HEK293 (cell line): ENCODE measurements at regions not wholly inside any gene's neighbourhood (a gene's known extent, or its start where the extent isn't known, plus 50 kb on each side); places are given as distances from the start of the nearest gene placed in this dataset.

ENCODE experiments used
- CTCF ChIA-PET: fragments of 350-600 bp; formaldehyde crosslinking; extraction: SDS; loops from one replicate; lab custom pipeline; 2021; ENCODE audit warnings: antibody characterized with exemption; lab: Yijun Ruan, JAX
- POLR2A ChIA-PET: fragments of 300-600 bp; formaldehyde crosslinking; extraction: SDS; loops from one replicate; lab custom pipeline; 2020; ENCODE audit warnings: antibody characterized with exemption, inconsistent platforms; lab: Yijun Ruan, JAX
- H3K27ac ChIP-seq: fragments of 200-500 bp; sonication (Bioruptor generic); 2 replicates; pipeline ENCODE4 v1.5.1; 2014; ENCODE audit warnings: low read depth, low read length, control low read depth, inconsistent platforms; ENCODE audit errors: extremely low read depth
- H3K36me3 ChIP-seq, 2 experiments: fragments of 200-500 bp in 1 of 2; sonication (Bioruptor generic) in 1 of 2; 1 replicate in 1 of 2; 2 replicates in 1 of 2; pipeline ENCODE4 v1.5.1; 2014 to 2017; ENCODE audit warnings: inconsistent platforms in 2 of 2, low read length in 2 of 2; ENCODE audit not compliant: control insufficient read depth in 2 of 2, insufficient read depth in 1 of 2
- H3K4me1 ChIP-seq: fragments of 200-500 bp; sonication (Bioruptor generic); 2 replicates; pipeline ENCODE4 v1.5.1; 2014; ENCODE audit warnings: mild to moderate bottlenecking, low read length, inconsistent platforms; ENCODE audit not compliant: control insufficient read depth, insufficient read depth
- H3K4me3 ChIP-seq: 2 replicates; pipeline ENCODE4 v1.5.1; 2011; ENCODE audit warnings: low read depth, mild to moderate bottlenecking, control low read depth, low read length, moderate library complexity
- H3K9me3 ChIP-seq: fragments of 200-500 bp; sonication (Bioruptor generic); 2 replicates; pipeline ENCODE4 v1.5.1; 2014; ENCODE audit warnings: low read depth, low read length, inconsistent platforms; ENCODE audit not compliant: control insufficient read depth, insufficient read depth
- GLI2 ChIP-seq: fragments of 450-650 bp; formaldehyde crosslinking; IDR thresholded peaks from 2 replicates; pipeline ENCODE4; 2017; ENCODE audit warnings: missing biosample characterization, missing genetic modification characterization, low read depth, borderline replicate concordance
- HOXC10 ChIP-seq: sonication (generic); formaldehyde crosslinking; IDR thresholded peaks from 2 replicates; pipeline ENCODE4 v1.8.1; 2023; ENCODE audit warnings: mild to moderate bottlenecking, missing genetic modification reagents
- IKZF3 ChIP-seq: fragments of 450-650 bp; IDR thresholded peaks from 2 replicates; pipeline ENCODE4 v1.5.0; 2018; ENCODE audit warnings: missing biosample characterization, mild to moderate bottlenecking, missing genetic modification characterization, moderate library complexity
- MEIS1 ChIP-seq: sonication (generic); formaldehyde crosslinking; IDR thresholded peaks from 2 replicates; pipeline ENCODE4 v1.8.1; 2022; ENCODE audit warnings: missing genetic modification reagents, mild to moderate bottlenecking, borderline replicate concordance
- REPIN1 ChIP-seq: fragments of 450-650 bp; formaldehyde crosslinking; IDR thresholded peaks from 2 replicates; pipeline ENCODE4 v1.5.1; 2017; ENCODE audit warnings: missing biosample characterization, missing genetic modification characterization, low read depth
- SALL2 ChIP-seq: fragments of 450-650 bp; formaldehyde crosslinking; IDR thresholded peaks from 2 replicates; pipeline ENCODE4 v1.5.0; 2017; ENCODE audit warnings: missing biosample characterization, mild to moderate bottlenecking, missing genetic modification characterization, borderline replicate concordance
- TRIM28 ChIP-seq: IDR thresholded peaks from 2 replicates; pipeline ENCODE4 v1.6.1; 2011; ENCODE audit warnings: low read length, control low read depth, borderline replicate concordance
- ZBTB21 ChIP-seq: fragments of 450-650 bp; formaldehyde crosslinking; IDR thresholded peaks from 2 replicates; pipeline ENCODE4 v1.5.1; 2017; ENCODE audit warnings: missing biosample characterization, missing genetic modification characterization
- ZNF112 ChIP-seq: fragments of 450-650 bp; formaldehyde crosslinking; IDR thresholded peaks from 2 replicates; pipeline ENCODE4 v1.5.0; 2017; ENCODE audit warnings: missing biosample characterization, missing genetic modification characterization
- ZNF16 ChIP-seq: fragments of 450-650 bp; formaldehyde crosslinking; IDR thresholded peaks from 2 replicates; pipeline ENCODE4 v1.5.1; 2016; ENCODE audit warnings: low read depth, missing biosample characterization, missing genetic modification characterization
- ZNF175 ChIP-seq: fragments of 450-650 bp; formaldehyde crosslinking; IDR thresholded peaks from 2 replicates; pipeline ENCODE4 v1.5.1; 2016; ENCODE audit warnings: missing biosample characterization, missing genetic modification characterization
- ZNF18 ChIP-seq: fragments of 450-650 bp; formaldehyde crosslinking; IDR thresholded peaks from 2 replicates; pipeline ENCODE4 v1.5.1; 2016; ENCODE audit warnings: missing biosample characterization, missing genetic modification characterization
- ZNF214 ChIP-seq: fragments of 450-650 bp; formaldehyde crosslinking; IDR thresholded peaks from 2 replicates; pipeline ENCODE4 v1.5.1; 2017; ENCODE audit warnings: missing biosample characterization, mild to moderate bottlenecking, missing genetic modification characterization, borderline replicate concordance
- ZNF221 ChIP-seq: fragments of 450-650 bp; formaldehyde crosslinking; IDR thresholded peaks from 2 replicates; pipeline ENCODE4 v1.5.1; 2017; ENCODE audit warnings: missing biosample characterization, missing genetic modification characterization, borderline replicate concordance
- ZNF266 ChIP-seq: fragments of 450-650 bp; formaldehyde crosslinking; IDR thresholded peaks from 2 replicates; pipeline ENCODE4 v1.5.1; 2016; ENCODE audit warnings: missing biosample characterization, missing genetic modification characterization, low read depth
- ZNF274 ChIP-seq, 2 experiments: fragments of 200-500 bp in 1 of 2; fragments of 450-650 bp in 1 of 2; sonication (Bioruptor generic) in 1 of 2; formaldehyde crosslinking in 1 of 2; IDR thresholded peaks; 2 replicates each; pipeline versions ENCODE4 v1.5.1 to v1.6.1; 2014 to 2016; ENCODE audit warnings: borderline replicate concordance in 1 of 2, inconsistent platforms in 1 of 2, low read length in 1 of 2, missing biosample characterization in 1 of 2, missing genetic modification characterization in 1 of 2
- ZNF292 ChIP-seq: fragments of 450-650 bp; formaldehyde crosslinking; IDR thresholded peaks from 2 replicates; pipeline ENCODE4 v1.5.1; 2016; ENCODE audit warnings: low read depth, missing biosample characterization, missing genetic modification characterization, borderline replicate concordance
- ZNF335 ChIP-seq: fragments of 450-650 bp; formaldehyde crosslinking; conservative IDR thresholded peaks from 2 replicates; pipeline ENCODE4 v1.5.1; 2016; ENCODE audit warnings: missing biosample characterization, missing genetic modification characterization
- ZNF514 ChIP-seq: fragments of 450-650 bp; formaldehyde crosslinking; IDR thresholded peaks from 2 replicates; pipeline ENCODE4 v1.5.1; 2016; ENCODE audit warnings: missing biosample characterization, missing genetic modification characterization
- ZNF544 ChIP-seq: fragments of 450-650 bp; formaldehyde crosslinking; IDR thresholded peaks from 2 replicates; pipeline ENCODE4 v1.5.0; 2017; ENCODE audit warnings: missing biosample characterization, missing genetic modification characterization
- ZNF558 ChIP-seq: fragments of 450-650 bp; formaldehyde crosslinking; IDR thresholded peaks from 2 replicates; pipeline ENCODE4 v1.5.1; 2016; ENCODE audit warnings: missing biosample characterization, missing genetic modification characterization
- ZNF561 ChIP-seq: fragments of 450-650 bp; IDR thresholded peaks from 2 replicates; pipeline ENCODE4 v1.5.1; 2018; ENCODE audit warnings: missing biosample characterization, missing genetic modification characterization, borderline replicate concordance
- ZNF629 ChIP-seq: fragments of 450-650 bp; formaldehyde crosslinking; IDR thresholded peaks from 2 replicates; pipeline ENCODE4 v1.5.1; 2017; ENCODE audit warnings: missing biosample characterization, missing genetic modification characterization
- ZNF664 ChIP-seq: fragments of 450-650 bp; formaldehyde crosslinking; IDR thresholded peaks from 2 replicates; pipeline ENCODE4 v1.5.1; 2016; ENCODE audit warnings: missing biosample characterization, missing genetic modification characterization
- ZNF707 ChIP-seq: fragments of 450-650 bp; formaldehyde crosslinking; IDR thresholded peaks from 2 replicates; pipeline ENCODE4 v1.5.1; 2016; ENCODE audit warnings: missing biosample characterization, missing genetic modification characterization
- ZNF837 ChIP-seq: fragments of 450-650 bp; formaldehyde crosslinking; IDR thresholded peaks from 2 replicates; pipeline ENCODE4 v1.5.1; 2016; ENCODE audit warnings: missing biosample characterization, missing genetic modification characterization
- TF ChIP-seq, protein P1 (sequence below): fragments of 450-650 bp; formaldehyde crosslinking; IDR thresholded peaks from 2 replicates; pipeline ENCODE4 v1.5.1; 2016; ENCODE audit warnings: missing biosample characterization, missing genetic modification characterization
- TF ChIP-seq, protein P2 (sequence below): IDR thresholded peaks from 2 replicates; pipeline ENCODE4 v1.6.1; 2011; ENCODE audit warnings: mild to moderate bottlenecking, low read depth, low read length, borderline replicate concordance
- TF ChIP-seq, protein P3 (sequence below): fragments of 450-650 bp; formaldehyde crosslinking; IDR thresholded peaks from 2 replicates; pipeline ENCODE4 v1.5.1; 2016; ENCODE audit warnings: missing biosample characterization, missing genetic modification characterization

GRCh38 chr10:57968328-57969016, 299.2 kb downstream of the IPMK start (continued):
- TF ChIP-seq, protein P1, sequence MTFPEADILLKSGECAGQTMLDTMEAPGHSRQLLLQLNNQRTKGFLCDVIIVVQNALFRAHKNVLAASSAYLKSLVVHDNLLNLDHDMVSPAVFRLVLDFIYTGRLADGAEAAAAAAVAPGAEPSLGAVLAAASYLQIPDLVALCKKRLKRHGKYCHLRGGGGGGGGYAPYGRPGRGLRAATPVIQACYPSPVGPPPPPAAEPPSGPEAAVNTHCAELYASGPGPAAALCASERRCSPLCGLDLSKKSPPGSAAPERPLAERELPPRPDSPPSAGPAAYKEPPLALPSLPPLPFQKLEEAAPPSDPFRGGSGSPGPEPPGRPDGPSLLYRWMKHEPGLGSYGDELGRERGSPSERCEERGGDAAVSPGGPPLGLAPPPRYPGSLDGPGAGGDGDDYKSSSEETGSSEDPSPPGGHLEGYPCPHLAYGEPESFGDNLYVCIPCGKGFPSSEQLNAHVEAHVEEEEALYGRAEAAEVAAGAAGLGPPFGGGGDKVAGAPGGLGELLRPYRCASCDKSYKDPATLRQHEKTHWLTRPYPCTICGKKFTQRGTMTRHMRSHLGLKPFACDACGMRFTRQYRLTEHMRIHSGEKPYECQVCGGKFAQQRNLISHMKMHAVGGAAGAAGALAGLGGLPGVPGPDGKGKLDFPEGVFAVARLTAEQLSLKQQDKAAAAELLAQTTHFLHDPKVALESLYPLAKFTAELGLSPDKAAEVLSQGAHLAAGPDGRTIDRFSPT (tag by site-specific recombination), result no peak
- no peak for TF ChIP-seq ZNF707 (tag by site-specific recombination)
- TF ChIP-seq, protein P2, sequence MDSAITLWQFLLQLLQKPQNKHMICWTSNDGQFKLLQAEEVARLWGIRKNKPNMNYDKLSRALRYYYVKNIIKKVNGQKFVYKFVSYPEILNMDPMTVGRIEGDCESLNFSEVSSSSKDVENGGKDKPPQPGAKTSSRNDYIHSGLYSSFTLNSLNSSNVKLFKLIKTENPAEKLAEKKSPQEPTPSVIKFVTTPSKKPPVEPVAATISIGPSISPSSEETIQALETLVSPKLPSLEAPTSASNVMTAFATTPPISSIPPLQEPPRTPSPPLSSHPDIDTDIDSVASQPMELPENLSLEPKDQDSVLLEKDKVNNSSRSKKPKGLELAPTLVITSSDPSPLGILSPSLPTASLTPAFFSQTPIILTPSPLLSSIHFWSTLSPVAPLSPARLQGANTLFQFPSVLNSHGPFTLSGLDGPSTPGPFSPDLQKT, result no peak
- no peak for TF ChIP-seq ZNF335 (tag by site-specific recombination)

GRCh38 chr10:57964351-57964750, 303.3 kb downstream of the IPMK start:
- ChIA-PET CTCF (no interaction called here), POLR2A (no interaction called here)
- Histone ChIP-seq H3K27ac (no peak overlapping the region), H3K4me3 (no peak overlapping the region), H3K36me3 (no peaks in the 10 kb centered on the region), H3K4me1 (no peaks in the 10 kb centered on the region), H3K9me3 (no peaks in the 10 kb centered on the region)
- TF ChIP-seq ZNF561, result no peak
- no peak for TF ChIP-seq ZNF274 (IDR thresholded peaks at IDR 0.05; ENCODE audit: low read length)
- no peak for TF ChIP-seq ZNF274 (tag by site-specific recombination; IDR thresholded peaks at IDR 0.05; ENCODE audit: borderline replicate concordance)
- TF ChIP-seq ZNF175, result no peak
- no peak for TF ChIP-seq ZNF266 (tag by site-specific recombination)
- TF ChIP-seq MEIS1 (CRISPR knock-in tag), result no peak
- TF ChIP-seq ZNF558, result no peak
- no peak for TF ChIP-seq ZNF16 (tag by site-specific recombination)
- TF ChIP-seq ZNF629, result no peak
- TF ChIP-seq GLI2 (tag by site-specific recombination), result no peak
- TF ChIP-seq, protein P3, sequence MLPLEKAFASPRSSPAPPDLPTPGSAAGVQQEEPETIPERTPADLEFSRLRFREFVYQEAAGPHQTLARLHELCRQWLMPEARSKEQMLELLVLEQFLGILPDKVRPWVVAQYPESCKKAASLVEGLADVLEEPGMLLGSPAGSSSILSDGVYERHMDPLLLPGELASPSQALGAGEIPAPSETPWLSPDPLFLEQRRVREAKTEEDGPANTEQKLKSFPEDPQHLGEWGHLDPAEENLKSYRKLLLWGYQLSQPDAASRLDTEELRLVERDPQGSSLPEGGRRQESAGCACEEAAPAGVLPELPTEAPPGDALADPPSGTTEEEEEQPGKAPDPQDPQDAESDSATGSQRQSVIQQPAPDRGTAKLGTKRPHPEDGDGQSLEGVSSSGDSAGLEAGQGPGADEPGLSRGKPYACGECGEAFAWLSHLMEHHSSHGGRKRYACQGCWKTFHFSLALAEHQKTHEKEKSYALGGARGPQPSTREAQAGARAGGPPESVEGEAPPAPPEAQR (tag by site-specific recombination), result no peak

GRCh38 chr10:57963546-57963945, 304.1 kb downstream of the IPMK start:
- no peaks in the 10 kb centered on the region for H3K9me3 ChIP-seq
- CTCF ChIA-PET, result no interaction called here
- no peaks in the 10 kb centered on the region for H3K36me3 ChIP-seq
- no peak overlapping the region for H3K27ac ChIP-seq
- no peak overlapping the region for H3K4me3 ChIP-seq
- H3K4me1 ChIP-seq, result no peaks in the 10 kb centered on the region
- POLR2A ChIA-PET, result no interaction called here
- TF ChIP-seq IKZF3 (no peak), ZNF292 (tag by site-specific recombination) (no peak), TRIM28 (no peak), ZNF18 (tag by site-specific recombination) (no peak), ZNF664 (tag by site-specific recombination) (no peak), ZNF837 (tag by site-specific recombination) (no peak), SALL2 (tag by site-specific recombination) (no peak), ZNF266 (tag by site-specific recombination) (no peak), ZNF112 (tag by site-specific recombination) (no peak), ZNF214 (no peak), HOXC10 (no peak), ZNF544 (no peak), REPIN1 (no peak), ZNF514 (no peak), ZNF221 (tag by site-specific recombination) (no peak), ZBTB21 (tag by site-specific recombination) (no peak)
